ENCODE measurements at regions not wholly inside any gene's neighbourhood (a gene's known extent, or its start where the extent isn't known, plus 50 kb on each side); places are given as distances from the start of the nearest gene placed in this dataset.

GRCh38 chr4:162912482-162912881 is 254.2 kb downstream of the NAF1 start:
- no peak for TF ChIP-seq ZBTB33 (IDR thresholded peaks at IDR 0.05)
- no peak for TF ChIP-seq REST (IDR thresholded peaks at IDR 0.05)
- TF ChIP-seq HNF4G (IDR thresholded peaks at IDR 0.05): no peak
- no peak for TF ChIP-seq TAF1 (conservative IDR thresholded peaks at IDR 0.05)
- no peak for TF ChIP-seq SP1 (IDR thresholded peaks at IDR 0.05)
- no peak for TF ChIP-seq JUND (IDR thresholded peaks at IDR 0.05)
- no peak for TF ChIP-seq MAX (IDR thresholded peaks at IDR 0.05)
- Histone ChIP-seq H3K27me3 (ENCODE audit: control insufficient read depth in 4 of 4, insufficient read depth in 4 of 4, low read length in 3 of 4) (peaks cover 0 to 4% (median 0%) of the 10 kb centered on the region in 4 donors), H3K4me3 (ENCODE audit: low read depth in 1 of 3, low read length in 3 of 3) (no peak overlapping the region), H3K27ac (ENCODE audit: low read depth in 1 of 2, low read length in 2 of 2) (no peak overlapping the region), H3K36me3 (ENCODE audit: control insufficient read depth in 4 of 4, insufficient read depth in 3 of 4, low read depth in 1 of 4, low read length in 3 of 4) (no peaks in the 10 kb centered on the region), H3K4me1 (ENCODE audit: control insufficient read depth in 4 of 4, insufficient read depth in 4 of 4, low read length in 3 of 4) (no peaks in the 10 kb centered on the region), H3K9me3 (ENCODE audit: control insufficient read depth in 4 of 4, low read length in 3 of 4) (peaks cover 0 to 3% (median 2%) of the 10 kb centered on the region in 4 donors), H3K9ac (ENCODE audit: low read depth in 1 of 2, low read length in 2 of 2) (no peak overlapping the region)
- WGBS: 56% methylated on average over 2 of the region's 2 CpGs
- no peak for DNase-seq (ENCODE audit: low spot score)

- no peak for DNase-seq (ENCODE audit: low spot score)
- H3K4me3 ChIP-seq (ENCODE audit: low read depth in 1 of 3, low read length in 3 of 3): no peak overlapping the region
- no peak overlapping the region for H3K9ac ChIP-seq (ENCODE audit: low read depth in 1 of 2, low read length in 2 of 2)
- 75% methylated on average over 3 of the region's 3 CpGs for WGBS
- H3K27ac ChIP-seq (ENCODE audit: low read depth in 1 of 2, low read length in 2 of 2): no peak overlapping the region
- H3K27me3 ChIP-seq (ENCODE audit: control insufficient read depth in 4 of 4, insufficient read depth in 4 of 4, low read length in 3 of 4): peaks cover 0 to 4% (median 0%) of the 10 kb centered on the region in 4 donors
- no peaks in the 10 kb centered on the region for H3K36me3 ChIP-seq (ENCODE audit: control insufficient read depth in 4 of 4, insufficient read depth in 3 of 4, low read depth in 1 of 4, low read length in 3 of 4)
- peaks cover 0 to 3% (median 3%) of the 10 kb centered on the region in 4 donors for H3K9me3 ChIP-seq (ENCODE audit: control insufficient read depth in 4 of 4, low read length in 3 of 4)
- TF ChIP-seq GABPA (IDR thresholded peaks at IDR 0.05 in 1 of 2, conservative IDR thresholded peaks at IDR 0.05 in 1 of 2) (no peak), MAX (IDR thresholded peaks at IDR 0.05) (no peak), SP1 (IDR thresholded peaks at IDR 0.05) (no peak), ATF3 (IDR thresholded peaks at IDR 0.05) (no peak), FOXA2 (IDR thresholded peaks at IDR 0.05) (no peak), HNF4G (IDR thresholded peaks at IDR 0.05) (no peak), FOXA1 (IDR thresholded peaks at IDR 0.05) (no peak), EGR1 (IDR thresholded peaks at IDR 0.05; ENCODE audit: low read depth in 2 of 2) (no peak), ZBTB33 (IDR thresholded peaks at IDR 0.05) (no peak), REST (IDR thresholded peaks at IDR 0.05) (no peak), HNF4A (conservative IDR thresholded peaks at IDR 0.05) (no peak), NR2F2 (IDR thresholded peaks at IDR 0.05) (no peak), YY1 (IDR thresholded peaks at IDR 0.05) (no peak), JUND (IDR thresholded peaks at IDR 0.05) (no peak), TAF1 (conservative IDR thresholded peaks at IDR 0.05) (no peak)
- no peaks in the 10 kb centered on the region for H3K4me1 ChIP-seq (ENCODE audit: control insufficient read depth in 4 of 4, insufficient read depth in 4 of 4, low read length in 3 of 4)
Observed at GRCh38 chr4:162911349-162911748, 255.3 kb downstream of the NAF1 start.

Measured in liver (tissue), 7 donors.